Large intestine (tissue), 3 donors: ENCODE measurements at regions not wholly inside any gene's neighbourhood (a gene's known extent, or its start where the extent isn't known, plus 50 kb on each side); places are given as distances from the start of the nearest gene placed in this dataset.

Source experiments
- DNase-seq, 2 donors: peaks; one replicate each; pipeline versions ENCODE4 v3.0.0 to v3.0.0-alpha.2; 2013
- H3K27ac ChIP-seq: one replicate; pipeline ENCODE4 v1.5.1; 2013; ENCODE audit warnings: low read length
- H3K27me3 ChIP-seq: 2 replicates; pipeline ENCODE4 v1.6.1; 2013; ENCODE audit warnings: low read length; ENCODE audit not compliant: control insufficient read depth, insufficient read depth
- H3K36me3 ChIP-seq: 2 replicates; pipeline ENCODE4 v1.6.1; 2013; ENCODE audit warnings: low read length; ENCODE audit not compliant: control insufficient read depth, insufficient read depth
- H3K4me1 ChIP-seq: one replicate; pipeline ENCODE4 v1.6.1; 2013; ENCODE audit warnings: low read length; ENCODE audit not compliant: control insufficient read depth, insufficient read depth
- H3K4me3 ChIP-seq: one replicate; pipeline ENCODE4 v1.5.1; 2013; ENCODE audit warnings: low read length
- H3K9me3 ChIP-seq: one replicate; pipeline ENCODE4 v1.6.1; 2013; ENCODE audit warnings: mild to moderate bottlenecking, low read depth, low read length, moderate library complexity; ENCODE audit not compliant: control insufficient read depth
- WGBS: methylation state at CpG from one replicate; pipeline ENCODE4 v1.1.5; 2013; ENCODE audit warnings: low lambda C conversion rate; ENCODE audit not compliant: insufficient coverage; 5-methylcytosine and 5-hydroxymethylcytosine counted together

- no peaks in the 10 kb centered on the region for H3K4me1 ChIP-seq
- no peaks in the 10 kb centered on the region for H3K9me3 ChIP-seq
- no peak overlapping the region for H3K4me3 ChIP-seq
- no CpG with 5 or more reads among the region's 17 CpGs for WGBS
- H3K27me3 ChIP-seq, result no peaks in the 10 kb centered on the region
- H3K36me3 ChIP-seq, result no peaks in the 10 kb centered on the region
- H3K27ac ChIP-seq, result no peak overlapping the region
- no peak for DNase-seq
These were observed 180.9 kb upstream of the HS6ST1 start for GRCh38 chr2:128499367-128500137.

- Histone ChIP-seq H3K27me3 (no peaks in the 10 kb centered on the region), H3K4me3 (no peak overlapping the region), H3K9me3 (no peaks in the 10 kb centered on the region), H3K4me1 (no peaks in the 10 kb centered on the region), H3K27ac (no peak overlapping the region), H3K36me3 (no peaks in the 10 kb centered on the region)
- WGBS, result no CpG with 5 or more reads among the region's 10 CpGs
- no peak for DNase-seq
These were observed 181.6 kb upstream of the HS6ST1 start for GRCh38 chr2:128500138-128500800.

DNA sequence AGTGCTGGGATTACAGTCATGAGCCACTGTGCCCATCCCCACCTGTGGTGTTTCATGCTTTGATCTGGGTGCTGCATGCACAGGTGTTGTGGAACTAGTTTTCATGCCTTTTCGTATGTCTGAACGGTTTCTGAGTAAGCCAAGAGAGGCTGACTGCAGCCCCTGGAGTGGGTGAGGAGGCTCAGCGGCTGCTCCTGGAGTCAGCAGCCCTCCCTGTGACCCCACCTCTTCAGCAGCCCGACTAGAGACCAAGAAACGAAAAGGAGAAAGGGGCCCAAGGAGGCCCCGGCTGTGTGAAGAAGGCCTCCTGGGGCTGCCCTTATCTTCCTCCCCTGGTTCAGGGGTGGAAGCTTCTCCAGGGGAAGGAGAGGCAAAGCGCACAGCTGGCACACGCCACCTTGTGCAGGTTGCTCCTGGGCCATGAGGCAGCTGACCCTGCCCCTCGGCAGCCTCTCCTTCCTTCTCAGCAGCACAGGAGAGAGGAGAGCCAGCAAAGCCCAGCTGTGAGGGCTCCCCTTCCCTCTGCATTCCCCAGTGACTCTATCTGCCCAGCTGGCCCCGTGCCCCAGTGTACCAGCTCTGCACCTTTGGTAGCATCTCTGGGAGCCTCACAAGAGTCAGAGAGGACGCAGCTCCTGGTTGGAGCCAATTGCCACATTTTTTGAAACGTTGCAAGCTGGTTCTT lies 182.5 kb upstream of the HS6ST1 start:
- Histone ChIP-seq H3K36me3 (no peaks in the 10 kb centered on the region), H3K9me3 (no peaks in the 10 kb centered on the region), H3K27me3 (no peaks in the 10 kb centered on the region), H3K27ac (no peak overlapping the region), H3K4me1 (no peaks in the 10 kb centered on the region), H3K4me3 (no peak overlapping the region)
- no CpG with 5 or more reads among the region's 12 CpGs for WGBS
- DNase-seq, result no peak

DNA sequence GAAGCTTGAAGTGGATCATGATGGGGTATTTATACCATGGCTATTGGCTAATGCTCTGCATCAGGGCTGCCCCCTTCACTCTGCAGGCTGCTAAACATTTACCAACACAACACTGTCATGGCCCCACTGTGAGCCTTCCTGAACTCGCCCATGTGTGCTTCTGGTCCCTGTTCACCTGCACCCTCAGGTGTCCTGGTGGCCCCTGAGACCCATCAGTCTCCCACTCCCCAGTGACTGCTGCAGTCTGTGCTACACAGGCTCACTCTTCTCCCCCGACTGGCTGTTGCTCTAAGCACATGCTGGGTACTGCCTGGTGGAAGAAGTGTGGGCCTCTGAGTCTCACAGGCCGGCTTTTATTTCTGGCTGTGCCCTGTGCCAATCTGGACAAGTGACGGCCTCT lies 183.0 kb upstream of the HS6ST1 start:
- no peaks in the 10 kb centered on the region for H3K27me3 ChIP-seq
- H3K36me3 ChIP-seq, result no peaks in the 10 kb centered on the region
- no peak for DNase-seq
- WGBS, result no CpG with 5 or more reads among the region's 4 CpGs
- H3K9me3 ChIP-seq, result no peaks in the 10 kb centered on the region
- no peaks in the 10 kb centered on the region for H3K4me1 ChIP-seq
- no peak overlapping the region for H3K27ac ChIP-seq
- no peak overlapping the region for H3K4me3 ChIP-seq

DNA sequence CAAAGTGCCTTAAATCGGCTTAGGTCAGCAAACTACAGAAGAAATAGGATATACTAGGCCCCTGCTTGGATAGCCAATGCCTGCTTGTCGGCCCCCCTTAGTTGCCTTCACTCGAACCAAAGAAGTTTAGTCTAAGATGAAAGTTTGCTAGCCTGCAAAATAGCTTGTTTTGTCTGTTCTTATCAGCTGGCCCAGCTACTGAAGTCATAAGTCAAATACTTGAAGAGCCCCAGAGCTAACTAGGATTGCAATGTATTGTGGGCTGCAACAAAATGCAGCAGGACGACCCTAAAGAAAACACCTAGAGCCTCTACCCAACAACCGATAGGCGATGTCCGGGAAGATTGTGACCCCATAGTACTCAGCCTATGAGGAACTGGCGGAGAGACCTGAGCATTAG lies 183.5 kb upstream of the HS6ST1 start:
- H3K27me3 ChIP-seq, result no peaks in the 10 kb centered on the region
- DNase-seq, result no peak
- H3K36me3 ChIP-seq, result no peaks in the 10 kb centered on the region
- H3K4me1 ChIP-seq, result no peaks in the 10 kb centered on the region
- H3K27ac ChIP-seq, result no peak overlapping the region
- H3K4me3 ChIP-seq, result no peak overlapping the region
- WGBS, result no CpG with 5 or more reads among the region's 8 CpGs
- no peaks in the 10 kb centered on the region for H3K9me3 ChIP-seq

GRCh38 chr2:128502638-128503246 lies 184.1 kb upstream of the HS6ST1 start:
- no peaks in the 10 kb centered on the region for H3K4me1 ChIP-seq
- no peaks in the 10 kb centered on the region for H3K27me3 ChIP-seq
- no CpG with 5 or more reads among the region's 12 CpGs for WGBS
- no peak overlapping the region for H3K4me3 ChIP-seq
- H3K27ac ChIP-seq, result no peak overlapping the region
- no peaks in the 10 kb centered on the region for H3K36me3 ChIP-seq
- DNase-seq, result no peak
- no peaks in the 10 kb centered on the region for H3K9me3 ChIP-seq

GRCh38 chr2:128503399-128504245 lies 185.0 kb upstream of the HS6ST1 start:
- no peaks in the 10 kb centered on the region for H3K27me3 ChIP-seq
- no peak overlapping the region for H3K27ac ChIP-seq
- WGBS, result no CpG with 5 or more reads among the region's 19 CpGs
- DNase-seq, result no peak
- no peaks in the 10 kb centered on the region for H3K9me3 ChIP-seq
- H3K4me3 ChIP-seq, result no peak overlapping the region
- H3K4me1 ChIP-seq, result no peaks in the 10 kb centered on the region
- no peaks in the 10 kb centered on the region for H3K36me3 ChIP-seq

DNA sequence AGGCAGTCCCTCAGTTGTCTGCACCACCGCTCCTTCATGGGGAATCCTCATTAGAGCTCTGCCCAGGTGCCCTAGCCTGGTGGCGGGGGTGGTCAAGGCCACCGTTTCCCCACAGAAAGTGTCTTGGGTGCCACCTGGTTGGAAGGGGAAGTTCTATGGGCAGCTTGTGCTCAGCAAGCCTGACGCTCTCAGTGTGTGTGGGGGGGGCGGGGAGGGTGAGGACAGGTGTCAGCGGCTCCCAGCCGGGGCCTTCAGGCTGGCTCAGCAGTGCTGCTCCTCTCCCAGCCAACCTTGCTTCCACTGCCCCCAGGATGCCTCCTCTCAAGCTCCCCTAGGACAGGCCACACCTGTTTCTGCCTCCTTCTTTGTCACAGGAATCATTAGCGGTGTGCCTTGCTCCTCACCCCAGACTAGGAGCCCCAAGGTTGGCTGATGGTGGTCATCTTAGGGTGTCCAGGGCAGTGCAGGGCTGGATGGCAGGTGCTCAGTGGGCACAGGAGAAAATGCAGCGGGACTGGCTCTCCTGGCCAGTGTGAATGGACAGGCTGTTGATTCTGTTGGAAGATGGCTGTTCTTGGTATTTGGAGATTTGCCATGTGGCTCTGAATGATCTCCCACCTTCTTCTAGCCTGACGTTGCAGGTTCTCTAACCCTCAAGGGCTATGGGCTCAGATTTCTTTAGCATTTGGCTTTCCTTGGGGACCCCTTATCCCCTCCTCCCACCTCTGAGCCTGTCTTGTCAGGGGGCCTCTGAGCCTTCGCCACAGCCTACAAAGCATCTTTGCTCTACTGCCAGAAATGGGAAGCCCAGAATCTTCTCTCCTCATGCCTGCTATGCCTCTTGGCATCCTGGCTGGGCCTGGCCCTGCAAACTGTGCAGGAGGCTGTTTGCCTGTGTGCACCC lies 185.8 kb upstream of the HS6ST1 start:
- WGBS, result no CpG with 5 or more reads among the region's 11 CpGs
- H3K27me3 ChIP-seq, result no peaks in the 10 kb centered on the region
- H3K4me3 ChIP-seq, result no peak overlapping the region
- H3K4me1 ChIP-seq, result no peaks in the 10 kb centered on the region
- no peaks in the 10 kb centered on the region for H3K9me3 ChIP-seq
- no peak overlapping the region for H3K27ac ChIP-seq
- H3K36me3 ChIP-seq, result no peaks in the 10 kb centered on the region
- no peak for DNase-seq

DNA sequence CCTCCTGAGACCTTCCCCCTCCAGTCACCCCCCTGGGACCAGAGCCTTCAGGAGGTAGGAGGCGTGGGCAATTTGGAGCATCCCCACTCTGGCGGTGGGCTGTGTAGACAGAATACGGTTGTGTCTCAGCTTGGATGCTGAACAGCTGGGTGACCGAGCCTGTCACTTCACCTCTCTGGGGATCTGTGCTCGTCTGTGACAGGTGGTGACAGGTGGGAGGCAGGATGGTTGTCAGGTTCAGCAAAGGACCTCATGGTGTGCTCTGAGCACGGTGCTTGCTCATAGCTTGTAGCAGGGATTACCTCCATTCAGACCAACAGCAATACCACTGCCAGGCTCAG lies 186.5 kb upstream of the HS6ST1 start:
- no peaks in the 10 kb centered on the region for H3K9me3 ChIP-seq
- no CpG with 5 or more reads among the region's 6 CpGs for WGBS
- no peaks in the 10 kb centered on the region for H3K4me1 ChIP-seq
- H3K27ac ChIP-seq, result no peak overlapping the region
- no peaks in the 10 kb centered on the region for H3K27me3 ChIP-seq
- no peaks in the 10 kb centered on the region for H3K36me3 ChIP-seq
- no peak for DNase-seq
- H3K4me3 ChIP-seq, result no peak overlapping the region
